PC-3 (cell line): ENCODE measurements at regions not wholly inside any gene's neighbourhood (a gene's known extent, or its start where the extent isn't known, plus 50 kb on each side); places are given as distances from the start of the nearest gene placed in this dataset.
A peak's percentile ranks its signal among the peaks of the same experiment; 100 is the strongest.

Experiments
- ATAC-seq: fragments of 200-7000 bp; cut with Tn5 transposase; 2 replicates; pipeline ENCODE4 v1.9.1; 2020; ENCODE audit warnings: mild to moderate bottlenecking, moderate library complexity
- BruUV-seq: library from RNA; stranded (reverse); fragments of 400-500 nt; replicated peaks from 2 replicates; lab custom pipeline; 2021; lab: Mats Ljungman, UMichigan
- CTCF ChIA-PET: fragments of 300-600 bp; sonication (Branson Sonifier 250); formaldehyde crosslinking; loops from one replicate; lab custom pipeline; 2022; ENCODE audit warnings: antibody characterized with exemption; lab: Charles Lee
- POLR2A ChIA-PET: fragments of 300-600 bp; sonication (Branson Sonifier 250); formaldehyde crosslinking; loops from one replicate; lab custom pipeline; 2022; ENCODE audit warnings: antibody characterized with exemption; ENCODE audit not compliant: unreplicated experiment; lab: Charles Lee
- DNase-seq: peaks from one replicate; pipeline ENCODE4 v3.0.0-alpha.2; 2015
- H2AFZ ChIP-seq: fragments of 300-600 bp; sonication (generic); 2 replicates; pipeline ENCODE4 v1.6.0; 2016; ENCODE audit warnings: antibody characterized with exemption, low read length
- H3F3A ChIP-seq: fragments of 300-600 bp; sonication (generic); one replicate; pipeline ENCODE4 v1.6.0; 2017; ENCODE audit warnings: antibody characterized with exemption, low read length, control low read depth, mild to moderate bottlenecking; ENCODE audit not compliant: unreplicated experiment
- H3K27ac ChIP-seq: fragments of 300-600 bp; sonication (generic); 2 replicates; pipeline ENCODE4 v1.5.1; 2016; ENCODE audit warnings: mild to moderate bottlenecking, low read length
- H3K27me3 ChIP-seq: fragments of 300-600 bp; sonication (generic); 2 replicates; pipeline ENCODE4 v1.6.1; 2016; ENCODE audit warnings: low read length, mixed read lengths
- H3K36me3 ChIP-seq: fragments of 300-600 bp; sonication (generic); 2 replicates; pipeline ENCODE4 v1.6.1; 2016; ENCODE audit warnings: low read depth, mixed run types, low read length, mixed read lengths
- H3K4me1 ChIP-seq: fragments of 300-600 bp; sonication (generic); 2 replicates; pipeline ENCODE4 v1.5.1; 2016; ENCODE audit warnings: low read length; ENCODE audit not compliant: insufficient read depth
- H3K4me2 ChIP-seq: fragments of 300-600 bp; sonication (generic); 2 replicates; pipeline ENCODE4 v1.6.0; 2016; ENCODE audit warnings: low read length
- H3K4me3 ChIP-seq: fragments of 300-600 bp; sonication (generic); 2 replicates; pipeline ENCODE4 v1.5.1; 2016; ENCODE audit warnings: mild to moderate bottlenecking, low read length, mixed read lengths
- H3K79me2 ChIP-seq: fragments of 300-600 bp; sonication (generic); 2 replicates; pipeline ENCODE4 v1.6.1; 2017; ENCODE audit warnings: low read length, mixed read lengths
- H3K9ac ChIP-seq: fragments of 300-600 bp; sonication (generic); 2 replicates; pipeline ENCODE4 v1.6.0; 2016; ENCODE audit warnings: mild to moderate bottlenecking, low read length
- H3K9me2 ChIP-seq: fragments of 300-600 bp; sonication (generic); replicated peaks from 2 replicates; pipeline ENCODE4 v1.6.1; 2016; ENCODE audit warnings: mixed run types, low read length, mixed read lengths
- H3K9me3 ChIP-seq: fragments of 300-600 bp; sonication (generic); 2 replicates; pipeline ENCODE4 v1.6.1; 2016; ENCODE audit warnings: low read length, mixed read lengths
- H4K20me1 ChIP-seq: fragments of 300-600 bp; sonication (generic); 2 replicates; pipeline ENCODE4 v1.6.1; 2016; ENCODE audit warnings: low read length, mixed read lengths
- EZH2 ChIP-seq: fragments of 300-600 bp; sonication (generic); IDR thresholded peaks from one replicate; pipeline ENCODE4 v1.6.1; 2017; ENCODE audit warnings: antibody characterized with exemption, mild to moderate bottlenecking, low read length; ENCODE audit not compliant: unreplicated experiment
- EZH2phosphoT487 ChIP-seq: fragments of 300-600 bp; sonication (generic); IDR thresholded peaks from 2 replicates; pipeline ENCODE4 v1.6.1; 2018; ENCODE audit warnings: mild to moderate bottlenecking, antibody characterized with exemption, low read length, borderline replicate concordance
- intact Hi-C: fragments of 100-400 bp; cut with micrococcal nuclease; formaldehyde crosslinking; loops from 2 replicates; pipeline ENCODE4 v1.9.0; 2023
- TF ChIP-seq, protein P1 (sequence below): fragments of 300-600 bp; sonication (generic); conservative IDR thresholded peaks from 2 replicates; pipeline ENCODE4 v1.5.1; 2017; ENCODE audit warnings: antibody characterized with exemption, low read depth, mild to moderate bottlenecking, low read length

GRCh38 chr5:93153461-93153860 lies 427.6 kb downstream of the NR2F1-AS1 start:
- Histone ChIP-seq H3F3A (no peaks in the 10 kb centered on the region), H3K9me2 (no peaks in the 10 kb centered on the region), H3K79me2 (no peaks in the 10 kb centered on the region), H3K36me3 (no peaks in the 10 kb centered on the region), H3K4me1 (peaks cover 29% of the 10 kb centered on the region), H2AFZ (no peak overlapping the region), H3K27me3 (no peaks in the 10 kb centered on the region), H3K9ac (no peak overlapping the region), H3K27ac (no peak overlapping the region), H3K9me3 (no peaks in the 10 kb centered on the region), H3K4me3 (no peak overlapping the region), H4K20me1 (no peaks in the 10 kb centered on the region), H3K4me2 (no peak overlapping the region)
- DNase-seq, result no peak
- CTCF ChIA-PET, result no interaction called here
- TF ChIP-seq EZH2phosphoT487, result no peak
- no peak for TF ChIP-seq EZH2
- TF ChIP-seq, protein P1, sequence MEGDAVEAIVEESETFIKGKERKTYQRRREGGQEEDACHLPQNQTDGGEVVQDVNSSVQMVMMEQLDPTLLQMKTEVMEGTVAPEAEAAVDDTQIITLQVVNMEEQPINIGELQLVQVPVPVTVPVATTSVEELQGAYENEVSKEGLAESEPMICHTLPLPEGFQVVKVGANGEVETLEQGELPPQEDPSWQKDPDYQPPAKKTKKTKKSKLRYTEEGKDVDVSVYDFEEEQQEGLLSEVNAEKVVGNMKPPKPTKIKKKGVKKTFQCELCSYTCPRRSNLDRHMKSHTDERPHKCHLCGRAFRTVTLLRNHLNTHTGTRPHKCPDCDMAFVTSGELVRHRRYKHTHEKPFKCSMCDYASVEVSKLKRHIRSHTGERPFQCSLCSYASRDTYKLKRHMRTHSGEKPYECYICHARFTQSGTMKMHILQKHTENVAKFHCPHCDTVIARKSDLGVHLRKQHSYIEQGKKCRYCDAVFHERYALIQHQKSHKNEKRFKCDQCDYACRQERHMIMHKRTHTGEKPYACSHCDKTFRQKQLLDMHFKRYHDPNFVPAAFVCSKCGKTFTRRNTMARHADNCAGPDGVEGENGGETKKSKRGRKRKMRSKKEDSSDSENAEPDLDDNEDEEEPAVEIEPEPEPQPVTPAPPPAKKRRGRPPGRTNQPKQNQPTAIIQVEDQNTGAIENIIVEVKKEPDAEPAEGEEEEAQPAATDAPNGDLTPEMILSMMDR, result no peak
- no peak for ATAC-seq
- BruUV-seq, result no TSS peak
- intact Hi-C loops, result loop anchor here (10.0 kb wide), 1 partner anchor 239 kb away; no protein-coding TSS in a partner anchor
- POLR2A ChIA-PET, result no interaction called here

DNA sequence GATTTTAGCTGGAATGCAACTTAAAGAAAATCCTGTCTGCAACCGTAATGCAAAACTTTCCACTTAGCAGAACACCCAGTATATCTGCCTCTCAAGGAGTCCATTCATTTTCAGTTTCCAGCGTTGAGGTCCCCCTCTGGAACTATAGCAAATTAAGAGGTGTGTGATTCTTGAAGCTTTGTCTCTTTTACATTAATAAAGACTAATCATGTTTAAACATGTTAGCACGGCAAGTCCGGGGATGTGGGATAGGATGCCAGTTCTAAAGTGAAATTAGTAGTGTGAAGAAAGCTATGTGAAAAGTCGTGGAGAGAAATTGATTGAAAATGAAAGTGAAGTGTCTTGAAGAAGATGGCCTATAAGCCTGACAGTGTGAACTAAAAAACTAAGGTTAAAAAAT lies 429.1 kb downstream of the NR2F1-AS1 start:
- Histone ChIP-seq H3K9me2 (no peaks in the 10 kb centered on the region), H2AFZ (no peak overlapping the region), H3K27me3 (no peaks in the 10 kb centered on the region), H3K9me3 (no peaks in the 10 kb centered on the region), H3K27ac (peak overlapping the region; percentile 70), H3K4me1 (peaks cover 29% of the 10 kb centered on the region), H3K9ac (0 out of 2 replicates have a peak overlapping the region, but pooled peaks have one; percentile 2), H3K79me2 (no peaks in the 10 kb centered on the region), H4K20me1 (no peaks in the 10 kb centered on the region), H3K4me2 (peak overlapping the region; percentile 65), H3K4me3 (no peak overlapping the region), H3K36me3 (no peaks in the 10 kb centered on the region), H3F3A (no peaks in the 10 kb centered on the region)
- DNase-seq (no peak), ATAC-seq (no peak)
- ChIA-PET CTCF (no interaction called here), POLR2A (interaction anchor here (0.7 kb wide), 1 partner anchor 732 kb away, joined by 3 read pairs; no protein-coding TSS in a partner anchor)
- TF ChIP-seq EZH2phosphoT487, result no peak
- intact Hi-C loops, result loop anchor here (1.0 to 10.0 kb wide), 2 partner anchors 40 to 237 kb away; no protein-coding TSS in a partner anchor
- no TSS peak for BruUV-seq

GRCh38 chr5:93151121-93151520 lies 429.9 kb downstream of the NR2F1-AS1 start:
- intact Hi-C loops, result loop anchor here (1.0 to 10.0 kb wide), 2 partner anchors 41 to 236 kb away; no protein-coding TSS in a partner anchor
- no TSS peak for BruUV-seq
- Histone ChIP-seq H3K9me2 (no peaks in the 10 kb centered on the region), H4K20me1 (no peaks in the 10 kb centered on the region), H3K9ac (peak overlapping the region; percentile 15; the same call in 1 of the 2 replicates), H3F3A (no peaks in the 10 kb centered on the region), H3K27me3 (no peaks in the 10 kb centered on the region), H3K4me2 (peak overlapping the region; percentile 65), H2AFZ (no peak overlapping the region), H3K4me1 (peaks cover 30% of the 10 kb centered on the region), H3K27ac (peak overlapping the region; percentile 70), H3K79me2 (no peaks in the 10 kb centered on the region), H3K4me3 (0 out of 2 replicates have a peak overlapping the region, but pooled peaks have one; percentile 37), H3K36me3 (no peaks in the 10 kb centered on the region), H3K9me3 (no peaks in the 10 kb centered on the region)
- peak; percentile 75 for ATAC-seq
- ChIA-PET CTCF (interaction anchor here (0.5 kb wide), 1 partner anchor 107 kb away, joined by 5 read pairs; no protein-coding TSS in a partner anchor), POLR2A (interaction anchor here (0.7 kb wide), 1 partner anchor 93 kb away, joined by 4 read pairs; no protein-coding TSS in a partner anchor)
- DNase-seq, result peak; percentile 85
- no peak for TF ChIP-seq EZH2phosphoT487
- TF ChIP-seq EZH2, result no peak
- TF ChIP-seq, protein P1, result no peak
